ENCODE measurements at regions not wholly inside any gene's neighbourhood (a gene's known extent, or its start where the extent isn't known, plus 50 kb on each side); places are given as distances from the start of the nearest gene placed in this dataset.

- TF ChIP-seq CTCF (IDR thresholded peaks at IDR 0.05) (no peak), POLR2A (IDR thresholded peaks at IDR 0.05) (no peak), POLR2AphosphoS5 (IDR thresholded peaks at IDR 0.05) (no peak), EP300 (IDR thresholded peaks at IDR 0.05; ENCODE audit: low read depth) (no peak)
Observed at GRCh38 chr17:34195987-34196386, 59.1 kb upstream of the CCL2 start.

Data from transverse colon (tissue), 4 donors.